A549 (cell line): ENCODE measurements at regions not wholly inside any gene's neighbourhood (a gene's known extent, or its start where the extent isn't known, plus 50 kb on each side); places are given as distances from the start of the nearest gene placed in this dataset.
"Not testable (repeated sequence)": the region's sequence is repeated elsewhere in the genome, so short reads cannot be mapped to it uniquely, and the experiment has no call there.

Experiments used
- ATAC-seq, 2 experiments: fragments of 200-7000 bp in 1 of 2; fragments of >200 bp in 1 of 2; cut with Nextera tagmentation in 1 of 2; cut with Tn5 transposase in 1 of 2; 3 replicates each; pipeline versions ENCODE4 v1.8.0 to v1.9.1; 2018 to 2020; ENCODE audit warnings: mild to moderate bottlenecking in 1 of 2, moderate library complexity in 1 of 2
- CTCF ChIA-PET: fragments of 300-600 bp; sonication (Branson Sonifier 250); formaldehyde crosslinking; extraction: SDS; loops from one replicate; lab custom pipeline; 2021; ENCODE audit warnings: antibody characterized with exemption, inconsistent platforms; lab: Yijun Ruan, JAX
- POLR2A ChIA-PET: fragments of 350-600 bp; formaldehyde crosslinking; extraction: SDS; loops from one replicate; lab custom pipeline; 2021; ENCODE audit warnings: antibody characterized with exemption, inconsistent platforms; lab: Yijun Ruan, JAX
- DNase-seq, 2 experiments: peaks; one replicate each; pipeline versions ENCODE4 v3.0.0 to v3.0.0-alpha.2; 2011 to 2016; ENCODE audit warnings: low read depth in 1 of 2, low spot score in 1 of 2
- FAIRE-seq: peaks from 2 replicates; lab custom pipeline; 2011; peaks lifted over from hg19 to GRCh38; lab: Jason Lieb, UNC
- H3K27ac ChIP-seq, 2 experiments: fragments of >200 bp; sonication (Bioruptor Twin); formaldehyde crosslinking; 3 replicates each; pipeline ENCODE4 v1.5.1; 2016 to 2017
- H3K4me1 ChIP-seq: fragments of >200 bp; sonication (Bioruptor Twin); formaldehyde crosslinking; 3 replicates; pipeline ENCODE4 v1.6.1; 2016
- H3K4me2 ChIP-seq: fragments of >200 bp; sonication (Bioruptor Twin); formaldehyde crosslinking; 3 replicates; pipeline ENCODE4 v1.6.1; 2016
- H3K4me3 ChIP-seq: fragments of >200 bp; sonication (Bioruptor Twin); formaldehyde crosslinking; 3 replicates; pipeline ENCODE4 v1.5.1; 2016
- H3K9me3 ChIP-seq: fragments of >200 bp; sonication (Bioruptor Twin); formaldehyde crosslinking; 3 replicates; pipeline ENCODE4 v1.6.1; 2016
- CEBPB ChIP-seq, 2 experiments: fragments of >200 bp in 1 of 2; sonication (Bioruptor Twin) in 1 of 2; formaldehyde crosslinking in 1 of 2; IDR thresholded peaks; 2 replicates each; pipeline ENCODE4 v1.6.1; 2012 to 2016
- CHD2 ChIP-seq: fragments of 150-350 bp; IDR thresholded peaks from 2 replicates; pipeline ENCODE4 v1.6.1; 2014; ENCODE audit warnings: low read length; ENCODE audit not compliant: partially characterized antibody
- E2F6 ChIP-seq: IDR thresholded peaks from 2 replicates; pipeline ENCODE4 v1.6.1; 2012; ENCODE audit warnings: low read depth, borderline replicate concordance
- EHF ChIP-seq: fragments of 250-450 bp; sonication (Bioruptor Pico); IDR thresholded peaks from 2 replicates; pipeline ENCODE4 v1.5.0; 2020; ENCODE audit warnings: mild to moderate bottlenecking
- FOSB ChIP-seq: fragments of 250-450 bp; sonication (Bioruptor Pico); IDR thresholded peaks from 2 replicates; pipeline ENCODE4 v1.5.0; 2020; ENCODE audit warnings: mild to moderate bottlenecking, moderate library complexity
- FOXS1 ChIP-seq: fragments of 250-450 bp; sonication (Bioruptor Pico); IDR thresholded peaks from 2 replicates; pipeline ENCODE4 v1.5.0; 2020; ENCODE audit warnings: mild to moderate bottlenecking, moderate library complexity
- HDAC2 ChIP-seq: fragments of 200-600 bp; sonication (generic); IDR thresholded peaks from 2 replicates; pipeline ENCODE4 v1.6.1; 2016
- HOXB5 ChIP-seq: fragments of 250-450 bp; sonication (Bioruptor Pico); IDR thresholded peaks from 2 replicates; pipeline ENCODE4 v1.5.0; 2020; ENCODE audit warnings: mild to moderate bottlenecking, moderate library complexity
- KDM5A ChIP-seq: fragments of 200-600 bp; sonication (generic); IDR thresholded peaks from 2 replicates; pipeline ENCODE4 v1.6.1; 2016; ENCODE audit warnings: antibody characterized with exemption, mild to moderate bottlenecking
- NFE2L2 ChIP-seq: fragments of 150-350 bp; conservative IDR thresholded peaks from 2 replicates; pipeline ENCODE4 v1.6.1; 2014; ENCODE audit warnings: low read length
- POLR2AphosphoS2 ChIP-seq: conservative IDR thresholded peaks from 2 replicates; pipeline ENCODE4 v1.6.1; 2012; ENCODE audit warnings: low read length, improper control_type of control experiment, inconsistent platforms
- RCOR1 ChIP-seq: fragments of 150-350 bp; IDR thresholded peaks from 2 replicates; pipeline ENCODE4 v1.6.1; 2014; ENCODE audit warnings: antibody characterized with exemption, low read length, low read depth
- REST ChIP-seq: fragments of 200-600 bp; sonication (generic); IDR thresholded peaks from 2 replicates; pipeline ENCODE4 v1.6.1; 2016; ENCODE audit warnings: antibody characterized with exemption, mild to moderate bottlenecking, moderate library complexity
- RNF2 ChIP-seq: fragments of 200-600 bp; sonication (generic); IDR thresholded peaks from 2 replicates; pipeline ENCODE4 v1.6.1; 2016; ENCODE audit warnings: low read depth, mild to moderate bottlenecking, antibody characterized with exemption, moderate library complexity, borderline replicate concordance
- TP53 ChIP-seq: fragments of 250-450 bp; sonication (Bioruptor Pico); IDR thresholded peaks from 2 replicates; pipeline ENCODE4 v1.5.0; 2021; ENCODE audit warnings: mild to moderate bottlenecking, moderate library complexity
- USF2 ChIP-seq: fragments of 450-650 bp; IDR thresholded peaks from 2 replicates; pipeline ENCODE4 v1.6.1; 2014; ENCODE audit warnings: antibody characterized with exemption
- WGBS: methylation state at CpG from one replicate; pipeline ENCODE4 v1.1.6; 2017; ENCODE audit errors: missing lambda C conversion rate; 5-methylcytosine and 5-hydroxymethylcytosine counted together

GRCh38 chr16:22705799-22706198 is 108.2 kb upstream of the HS3ST2 start:
- ATAC-seq: no peak

GRCh38 chr16:22710326-22710725 is 103.6 kb upstream of the HS3ST2 start:
- POLR2A ChIA-PET: no interaction called here
- Histone ChIP-seq H3K27ac (no peak overlapping the region), H3K9me3 (peaks cover 30% of the 10 kb centered on the region)
- no peak for TF ChIP-seq KDM5A
- TF ChIP-seq E2F6: no peak
- no peak for TF ChIP-seq CEBPB (IDR thresholded peaks at IDR 0.05)
- TF ChIP-seq, all 56 proteins: peak for 0
- Histone ChIP-seq H3K4me3 (no peak overlapping the region), H3K4me1 (no peaks in the 10 kb centered on the region), H3K4me2 (no peak overlapping the region)
- CTCF ChIA-PET: no interaction called here
- 5% methylated on average over 1 of the region's 1 CpG for WGBS
- DNase-seq: no peak
- ATAC-seq: no peak
- FAIRE-seq: no peak

More at GRCh38 chr16:22705799-22706198, 108.2 kb upstream of the HS3ST2 start:
- 2% methylated on average over 3 of the region's 3 CpGs for WGBS
- Histone ChIP-seq H3K9me3 (no peaks in the 10 kb centered on the region; the same call in 2 of the 3 replicates), H3K4me2 (no peak overlapping the region), H3K4me3 (no peak overlapping the region), H3K4me1 (no peaks in the 10 kb centered on the region), H3K27ac (no peak overlapping the region)
- ChIA-PET CTCF (interaction anchor here (1.7 kb wide), 1 partner anchor 8 kb away, joined by 5 read pairs; no protein-coding TSS in a partner anchor), POLR2A (no interaction called here)
- FAIRE-seq (no peak), DNase-seq (no peak)
- TF ChIP-seq FOSB (CRISPR knock-in tag) (no peak), USF2 (no peak), CEBPB (IDR thresholded peaks at IDR 0.05) (no peak), RCOR1 (no peak), NFE2L2 (no peak), HDAC2 (no peak), REST (no peak), POLR2AphosphoS2 (no peak), EHF (CRISPR knock-in tag) (no peak)
- TF ChIP-seq, all 56 proteins: peak for 0

- POLR2A ChIA-PET: no interaction called here
- CTCF ChIA-PET: no interaction called here
- no peak for FAIRE-seq
- no peak overlapping the region for H3K4me2 ChIP-seq
- TF ChIP-seq NFE2L2 (no peak), FOXS1 (CRISPR knock-in tag) (no peak), HOXB5 (CRISPR knock-in tag) (no peak), TP53 (CRISPR knock-in tag) (no peak), RNF2 (no peak)
- TF ChIP-seq, all 56 proteins: peak for 0
- WGBS: 9% methylated on average over 2 of the region's 2 CpGs
- DNase-seq: no peak
- no peak for ATAC-seq
- H3K27ac ChIP-seq: no peak overlapping the region
- no peak overlapping the region for H3K4me3 ChIP-seq
- peaks cover 30% of the 10 kb centered on the region for H3K9me3 ChIP-seq
- no peaks in the 10 kb centered on the region for H3K4me1 ChIP-seq
Measured at GRCh38 chr16:22711847-22712246, 102.1 kb upstream of the HS3ST2 start.

- TF ChIP-seq CHD2: no peak
- no peak for TF ChIP-seq USF2
- no peak for TF ChIP-seq EHF (CRISPR knock-in tag)
- FAIRE-seq: no peak
- no peak for DNase-seq
- Histone ChIP-seq H3K4me1 (no peaks in the 10 kb centered on the region), H3K4me2 (no peak overlapping the region), H3K9me3 (peaks cover 30% of the 10 kb centered on the region), H3K27ac (no peak overlapping the region), H3K4me3 (no peak overlapping the region)
- ChIA-PET POLR2A (no interaction called here), CTCF (no interaction called here)
- 23% methylated on average over 5 of the region's 5 CpGs for WGBS
- no peak for ATAC-seq
Measured at GRCh38 chr16:22712471-22712870, 101.5 kb upstream of the HS3ST2 start.

- POLR2A ChIA-PET, CTCF ChIA-PET: not testable (repeated sequence)
Measured at GRCh38 chr16:22718598-22718997, 95.4 kb upstream of the HS3ST2 start.

More at GRCh38 chr16:22718598-22718997, 95.4 kb upstream of the HS3ST2 start:
- H3K4me3 ChIP-seq, H3K4me2 ChIP-seq, H3K4me1 ChIP-seq, H3K9me3 ChIP-seq, H3K27ac ChIP-seq, FAIRE-seq, DNase-seq, ATAC-seq: not testable (repeated sequence)
- whole genome bisulfite sequencing: 3% methylated on average over 2 of the region's 2 CpGs
